ENCODE measurements at regions not wholly inside any gene's neighbourhood (a gene's known extent, or its start where the extent isn't known, plus 50 kb on each side); places are given as distances from the start of the nearest gene placed in this dataset.

DNA sequence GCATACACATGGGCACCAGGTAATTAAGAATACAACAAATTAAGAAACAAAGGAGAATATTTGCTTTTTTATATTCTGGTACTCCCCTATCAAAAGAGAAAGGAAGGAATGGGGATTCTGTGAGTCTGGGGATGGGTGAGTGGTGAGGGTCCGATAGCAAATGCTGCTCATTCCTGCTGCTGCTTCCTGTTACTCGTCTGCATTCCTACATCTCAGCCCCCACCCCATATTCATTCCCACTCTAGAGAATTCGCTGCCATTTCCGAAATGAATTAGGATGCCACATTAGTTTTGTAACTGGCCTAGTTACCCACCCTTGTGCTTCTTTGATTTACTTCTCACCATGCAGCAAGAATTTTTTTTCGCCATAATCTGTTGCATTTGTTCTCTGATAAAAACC, 1905.3 kb upstream of the PIK3C3 start:
- H3K9ac ChIP-seq (ENCODE audit: low read length in 3 of 3) = no peak overlapping the region
- H3K36me3 ChIP-seq (ENCODE audit: control insufficient read depth in 2 of 3, insufficient read depth in 3 of 3, low read length in 3 of 3) = no peaks in the 10 kb centered on the region
- H3K27ac ChIP-seq (ENCODE audit: low read depth in 2 of 2, low read length in 2 of 2) = no peak overlapping the region
- DNase-seq (no peak), FAIRE-seq (no peak)
- no peaks in the 10 kb centered on the region for H3K9me3 ChIP-seq (ENCODE audit: control insufficient read depth in 2 of 3, insufficient read depth in 1 of 3, low read length in 3 of 3)
- H3K4me1 ChIP-seq (ENCODE audit: control insufficient read depth in 2 of 3, insufficient read depth in 2 of 3, low read depth in 1 of 3, low read length in 3 of 3) = no peaks in the 10 kb centered on the region
- H3K4me3 ChIP-seq (ENCODE audit: low read length in 3 of 3) = no peak overlapping the region
- H3K27me3 ChIP-seq (ENCODE audit: control insufficient read depth, insufficient read depth, low read length) = no peaks in the 10 kb centered on the region
- TF ChIP-seq, protein P1, sequence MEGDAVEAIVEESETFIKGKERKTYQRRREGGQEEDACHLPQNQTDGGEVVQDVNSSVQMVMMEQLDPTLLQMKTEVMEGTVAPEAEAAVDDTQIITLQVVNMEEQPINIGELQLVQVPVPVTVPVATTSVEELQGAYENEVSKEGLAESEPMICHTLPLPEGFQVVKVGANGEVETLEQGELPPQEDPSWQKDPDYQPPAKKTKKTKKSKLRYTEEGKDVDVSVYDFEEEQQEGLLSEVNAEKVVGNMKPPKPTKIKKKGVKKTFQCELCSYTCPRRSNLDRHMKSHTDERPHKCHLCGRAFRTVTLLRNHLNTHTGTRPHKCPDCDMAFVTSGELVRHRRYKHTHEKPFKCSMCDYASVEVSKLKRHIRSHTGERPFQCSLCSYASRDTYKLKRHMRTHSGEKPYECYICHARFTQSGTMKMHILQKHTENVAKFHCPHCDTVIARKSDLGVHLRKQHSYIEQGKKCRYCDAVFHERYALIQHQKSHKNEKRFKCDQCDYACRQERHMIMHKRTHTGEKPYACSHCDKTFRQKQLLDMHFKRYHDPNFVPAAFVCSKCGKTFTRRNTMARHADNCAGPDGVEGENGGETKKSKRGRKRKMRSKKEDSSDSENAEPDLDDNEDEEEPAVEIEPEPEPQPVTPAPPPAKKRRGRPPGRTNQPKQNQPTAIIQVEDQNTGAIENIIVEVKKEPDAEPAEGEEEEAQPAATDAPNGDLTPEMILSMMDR (IDR thresholded peaks at IDR 0.05; ENCODE audit: borderline replicate concordance, extremely low read depth, insufficient read depth) = no peak
- intact Hi-C loops (cut with DNase I) = no loop called here

- Histone ChIP-seq H3K9me3 (ENCODE audit: control insufficient read depth in 2 of 3, insufficient read depth in 1 of 3, low read length in 3 of 3) (no peaks in the 10 kb centered on the region), H3K27me3 (ENCODE audit: control insufficient read depth, insufficient read depth, low read length) (no peaks in the 10 kb centered on the region), H3K27ac (ENCODE audit: low read depth in 2 of 2, low read length in 2 of 2) (no peak overlapping the region), H3K36me3 (ENCODE audit: control insufficient read depth in 2 of 3, insufficient read depth in 3 of 3, low read length in 3 of 3) (no peaks in the 10 kb centered on the region), H3K4me3 (ENCODE audit: low read length in 3 of 3) (no peak overlapping the region), H3K9ac (ENCODE audit: low read length in 3 of 3) (no peak overlapping the region), H3K4me1 (ENCODE audit: control insufficient read depth in 2 of 3, insufficient read depth in 2 of 3, low read depth in 1 of 3, low read length in 3 of 3) (no peaks in the 10 kb centered on the region)
- TF ChIP-seq, protein P1 (IDR thresholded peaks at IDR 0.05; ENCODE audit: borderline replicate concordance, extremely low read depth, insufficient read depth) = no peak
- intact Hi-C loops (cut with DNase I) = no loop called here
- FAIRE-seq = no peak
- DNase-seq = peak in 1 of 5 donors; percentile 30
Measured at GRCh38 chr18:40048886-40049650, 1906.0 kb upstream of the PIK3C3 start.

DNA sequence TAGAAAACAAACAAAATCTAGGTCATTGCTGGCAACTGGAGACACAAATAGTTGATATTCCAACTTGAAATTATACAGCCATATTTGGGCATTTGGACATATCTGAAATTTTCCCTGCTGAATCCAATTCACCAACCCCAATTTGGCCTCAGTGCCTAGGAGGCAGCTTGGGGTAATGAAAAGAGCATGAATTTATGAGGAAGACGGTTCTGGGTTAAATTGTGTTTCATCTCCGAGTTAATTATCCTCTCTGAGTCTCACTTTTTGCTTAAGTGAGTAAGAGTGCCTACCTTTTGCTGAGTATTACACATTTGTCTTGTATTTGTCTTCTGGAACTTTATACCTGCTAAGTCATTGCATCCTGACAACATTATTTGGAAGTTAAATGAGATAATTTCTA, 1906.8 kb upstream of the PIK3C3 start:
- Histone ChIP-seq H3K27me3 (ENCODE audit: control insufficient read depth, insufficient read depth, low read length) (no peaks in the 10 kb centered on the region), H3K27ac (ENCODE audit: low read depth in 2 of 2, low read length in 2 of 2) (no peak overlapping the region), H3K9ac (ENCODE audit: low read length in 3 of 3) (no peak overlapping the region), H3K36me3 (ENCODE audit: control insufficient read depth in 2 of 3, insufficient read depth in 3 of 3, low read length in 3 of 3) (no peaks in the 10 kb centered on the region), H3K4me3 (ENCODE audit: low read length in 3 of 3) (no peak overlapping the region), H3K4me1 (ENCODE audit: control insufficient read depth in 2 of 3, insufficient read depth in 2 of 3, low read depth in 1 of 3, low read length in 3 of 3) (no peaks in the 10 kb centered on the region), H3K9me3 (ENCODE audit: control insufficient read depth in 2 of 3, insufficient read depth in 1 of 3, low read length in 3 of 3) (no peaks in the 10 kb centered on the region)
- no peak for FAIRE-seq
- DNase-seq = no peak
- TF ChIP-seq, protein P1 (IDR thresholded peaks at IDR 0.05; ENCODE audit: borderline replicate concordance, extremely low read depth, insufficient read depth) = no peak
- intact Hi-C loops (cut with DNase I) = no loop called here

DNA sequence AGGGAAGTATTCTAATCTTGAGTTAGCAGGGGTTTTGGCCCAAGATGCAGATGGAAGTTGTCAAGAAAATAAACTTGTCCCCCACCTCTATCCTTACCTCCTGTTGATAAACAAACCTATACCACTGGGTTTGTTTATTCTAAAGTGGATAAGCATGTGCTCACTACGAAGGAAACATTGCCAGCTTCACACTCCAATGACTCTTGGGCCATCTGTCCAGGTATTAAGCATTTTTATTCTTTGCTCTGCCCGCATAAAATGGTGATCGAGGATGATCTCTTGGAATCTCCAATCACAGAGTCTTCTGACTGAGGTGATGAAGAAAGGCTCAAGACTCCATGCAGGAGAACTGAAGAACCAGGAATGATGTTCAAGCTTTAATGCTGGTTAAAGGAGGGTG, 1908.4 kb upstream of the PIK3C3 start:
- Histone ChIP-seq H3K36me3 (ENCODE audit: control insufficient read depth in 2 of 3, insufficient read depth in 3 of 3, low read length in 3 of 3) (no peaks in the 10 kb centered on the region), H3K9me3 (ENCODE audit: control insufficient read depth in 2 of 3, insufficient read depth in 1 of 3, low read length in 3 of 3) (no peaks in the 10 kb centered on the region), H3K4me3 (ENCODE audit: low read length in 3 of 3) (no peak overlapping the region), H3K9ac (ENCODE audit: low read length in 3 of 3) (no peak overlapping the region), H3K27ac (ENCODE audit: low read depth in 2 of 2, low read length in 2 of 2) (no peak overlapping the region), H3K27me3 (ENCODE audit: control insufficient read depth, insufficient read depth, low read length) (no peaks in the 10 kb centered on the region), H3K4me1 (ENCODE audit: control insufficient read depth in 2 of 3, insufficient read depth in 2 of 3, low read depth in 1 of 3, low read length in 3 of 3) (no peaks in the 10 kb centered on the region)
- no peak for DNase-seq
- no peak for FAIRE-seq
- TF ChIP-seq, protein P1 (IDR thresholded peaks at IDR 0.05; ENCODE audit: borderline replicate concordance, extremely low read depth, insufficient read depth) = no peak
- intact Hi-C loops (cut with DNase I) = no loop called here
